Stromal cell of bone marrow (primary cell): ENCODE measurements at regions not wholly inside any gene's neighbourhood (a gene's known extent, or its start where the extent isn't known, plus 50 kb on each side); places are given as distances from the start of the nearest gene placed in this dataset.
"Not testable (repeated sequence)": the region's sequence is repeated elsewhere in the genome, so short reads cannot be mapped to it uniquely, and the experiment has no call there.

Experiments
- DNase-seq: peaks from one replicate; pipeline ENCODE4 v3.0.0-alpha.2; 2012; ENCODE audit warnings: low read depth

GRCh38 chr5:82956600-82956999, 120.6 kb downstream of the TMEM167A start:
- no peak for DNase-seq

- DNase-seq, result no peak
These were observed 124.9 kb downstream of the TMEM167A start for GRCh38 chr5:82952326-82952725.

GRCh38 chr5:82944267-82944666, 132.9 kb downstream of the TMEM167A start:
- not testable (repeated sequence) for DNase-seq

- no peak for DNase-seq
These were observed 134.9 kb downstream of the TMEM167A start for GRCh38 chr5:82942083-82942881.

- no peak for DNase-seq
These were observed 138.1 kb downstream of the TMEM167A start for GRCh38 chr5:82938901-82939725.

- DNase-seq, result not testable (repeated sequence)
These were observed 144.5 kb downstream of the TMEM167A start for GRCh38 chr5:82932473-82933220.

- peak; percentile 70 for DNase-seq
These were observed 146.1 kb downstream of the TMEM167A start for GRCh38 chr5:82931110-82931509.

GRCh38 chr5:82925061-82925411, 152.2 kb downstream of the TMEM167A start:
- no peak for DNase-seq

- no peak for DNase-seq
These were observed 152.8 kb downstream of the TMEM167A start for GRCh38 chr5:82924226-82925060.

- DNase-seq, result no peak
These were observed 155.0 kb downstream of the TMEM167A start for GRCh38 chr5:82922086-82922734.

GRCh38 chr5:82918311-82919031, 158.7 kb downstream of the TMEM167A start:
- no peak for DNase-seq

GRCh38 chr5:82917584-82917983, 159.6 kb downstream of the TMEM167A start:
- DNase-seq, result no peak

GRCh38 chr5:82913971-82914370, 163.2 kb downstream of the TMEM167A start:
- DNase-seq, result no peak

- no peak for DNase-seq
These were observed 164.7 kb downstream of the TMEM167A start for GRCh38 chr5:82912462-82912861.

- DNase-seq, result no peak
These were observed 165.3 kb downstream of the TMEM167A start for GRCh38 chr5:82911910-82912309.

- no peak for DNase-seq
These were observed 166.3 kb downstream of the TMEM167A start for GRCh38 chr5:82910905-82911304.

GRCh38 chr5:82910491-82910890, 166.7 kb downstream of the TMEM167A start:
- no peak for DNase-seq

GRCh38 chr5:82909771-82910170, 167.4 kb downstream of the TMEM167A start:
- DNase-seq, result no peak

GRCh38 chr5:82905986-82906385, 171.2 kb downstream of the TMEM167A start:
- no peak for DNase-seq

- no peak for DNase-seq
These were observed 175.8 kb downstream of the TMEM167A start for GRCh38 chr5:82901281-82901888.
